NCI-H2107 treated with DMSO at 0.1 percent for 48 hours (cell line): ENCODE measurements at regions not wholly inside any gene's neighbourhood (a gene's known extent, or its start where the extent isn't known, plus 50 kb on each side); places are given as distances from the start of the nearest gene placed in this dataset.
"Not testable (repeated sequence)": the region's sequence is repeated elsewhere in the genome, so short reads cannot be mapped to it uniquely, and the experiment has no call there.

ENCODE experiments used
- DNase-seq: peaks from one replicate; lab custom pipeline; 2025; ENCODE audit not compliant: unreplicated experiment; lab: John Stamatoyannopoulos, UW

DNA sequence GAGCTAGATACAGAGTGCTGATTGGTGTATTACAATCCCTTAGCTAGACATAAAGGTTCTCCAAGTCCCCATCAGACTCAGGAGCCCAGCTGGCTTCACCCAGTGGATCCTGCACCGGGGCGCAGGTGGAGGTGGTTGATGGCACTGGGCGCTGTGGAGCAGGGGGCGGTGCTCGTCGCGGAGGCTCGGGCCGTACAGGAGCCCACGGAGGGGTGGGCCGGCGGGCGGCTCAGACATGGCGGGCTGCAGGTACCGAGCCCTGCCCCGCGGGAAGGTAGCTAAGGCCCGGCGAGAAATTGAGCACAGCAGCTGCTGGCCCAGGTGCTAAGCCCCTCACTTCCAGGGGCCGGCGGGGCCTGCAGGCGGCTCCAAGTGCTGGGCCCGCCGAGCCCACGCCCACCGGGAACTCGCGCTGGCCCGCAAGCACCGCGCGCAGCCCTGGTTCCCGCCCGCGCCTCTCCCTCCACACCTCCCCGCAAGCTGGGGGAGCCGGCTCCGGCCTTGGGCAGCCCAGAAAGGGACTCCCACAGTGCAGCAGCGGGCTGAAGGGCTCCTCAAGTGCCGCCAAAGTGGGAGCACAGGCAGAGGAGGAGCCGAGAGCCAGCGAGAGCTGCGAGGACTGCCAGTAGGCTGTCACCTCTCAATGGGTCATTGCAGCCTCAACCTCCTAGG is 96.4 kb upstream of the MYO10 start:
- DNase-seq = not testable (repeated sequence)

DNA sequence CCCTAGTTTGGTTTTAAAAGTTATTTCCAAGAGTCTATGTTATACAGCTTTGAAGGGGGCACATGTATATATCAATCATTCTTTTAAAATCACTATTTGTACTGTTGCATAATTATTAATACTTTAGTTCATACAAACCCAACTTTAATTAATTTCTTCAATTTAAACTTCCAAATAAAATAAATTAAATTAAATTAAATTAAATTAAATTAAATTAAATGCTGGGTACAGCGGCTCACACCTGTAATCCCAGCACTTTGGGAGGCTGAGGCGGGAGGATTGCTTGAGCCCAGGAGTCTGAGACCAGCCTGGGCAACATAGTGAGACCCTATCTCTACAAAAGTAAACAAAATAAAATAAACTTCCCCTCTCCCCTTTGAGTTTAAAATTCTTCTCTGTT is 98.9 kb upstream of the MYO10 start:
- not testable (repeated sequence) for DNase-seq

DNA sequence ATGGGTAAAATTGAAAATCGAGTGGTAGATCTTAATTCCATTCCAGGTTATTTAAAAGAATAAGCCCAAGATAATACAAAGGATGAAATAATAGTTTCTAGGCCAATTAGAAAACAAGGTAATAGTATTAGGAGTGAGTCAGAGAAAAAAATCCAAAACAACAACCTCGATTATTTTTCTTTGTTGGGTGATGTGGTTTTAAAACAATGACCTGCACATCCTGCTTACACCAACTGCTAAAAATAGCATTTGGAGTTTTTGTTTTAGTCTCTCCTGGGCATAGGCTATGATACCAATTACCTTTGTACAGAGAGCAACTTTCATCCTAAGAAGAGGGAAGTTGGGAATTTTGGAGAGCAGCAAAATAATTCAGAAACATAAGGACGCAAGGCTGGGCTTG is 101.7 kb upstream of the MYO10 start:
- no peak for DNase-seq

DNA sequence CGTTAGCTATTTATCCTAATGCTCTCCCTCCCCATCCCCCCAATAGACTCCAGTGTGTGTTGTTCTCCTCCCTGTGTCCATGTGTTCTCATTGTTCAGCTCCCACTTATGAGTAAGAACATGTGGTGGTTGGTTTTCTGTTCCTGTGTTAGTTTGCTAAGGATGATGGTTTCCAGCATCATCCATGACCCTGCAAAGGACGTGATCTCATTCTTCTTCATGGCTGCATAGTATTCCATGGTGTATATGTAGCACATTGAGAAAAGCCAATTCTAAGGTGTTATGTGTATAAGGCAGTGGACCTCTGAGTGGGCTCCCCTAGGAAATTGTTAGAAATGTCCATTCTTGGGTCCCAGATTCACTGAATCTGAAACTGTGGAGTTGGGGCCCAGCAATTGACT is 103.1 kb upstream of the MYO10 start:
- DNase-seq = no peak

DNA sequence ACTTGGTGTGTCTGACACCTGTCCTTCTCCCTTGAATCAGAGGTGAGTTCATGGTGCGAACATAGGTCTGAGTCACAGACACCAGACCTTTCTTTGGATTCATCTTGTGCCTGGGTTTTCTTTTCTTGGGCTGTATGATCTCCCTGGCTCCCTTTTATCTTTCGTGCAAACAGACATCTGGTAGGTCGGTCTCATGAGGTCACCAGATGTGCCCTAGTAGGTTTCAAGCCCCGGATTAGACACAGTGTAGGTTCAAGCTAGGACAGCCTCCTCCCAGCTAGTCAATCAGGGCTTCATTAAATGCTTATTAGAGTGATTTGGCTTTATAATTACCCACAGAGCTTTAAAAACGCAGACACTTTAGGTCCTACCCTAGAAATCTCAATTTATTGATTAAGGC is 106.0 kb upstream of the MYO10 start:
- DNase-seq = no peak

DNA sequence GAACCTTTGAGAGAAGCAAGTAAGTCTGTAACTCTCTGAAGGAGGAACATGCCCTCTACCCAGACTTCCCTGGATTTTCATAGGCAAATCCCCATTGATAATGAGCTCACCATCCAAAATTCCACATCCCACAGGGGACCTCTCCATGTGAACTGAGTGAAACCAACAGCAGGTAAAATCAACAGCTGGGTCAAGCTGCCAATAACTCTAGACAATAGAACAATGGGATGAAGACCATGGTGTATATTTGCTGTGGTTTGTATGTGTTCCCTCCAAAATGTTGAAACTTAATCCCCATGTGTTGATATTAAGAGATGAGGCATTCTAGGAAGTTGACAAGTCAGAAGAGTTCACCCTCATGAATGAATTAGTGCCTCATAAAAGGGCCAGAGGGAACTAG is 110.2 kb upstream of the MYO10 start:
- no peak for DNase-seq

DNA sequence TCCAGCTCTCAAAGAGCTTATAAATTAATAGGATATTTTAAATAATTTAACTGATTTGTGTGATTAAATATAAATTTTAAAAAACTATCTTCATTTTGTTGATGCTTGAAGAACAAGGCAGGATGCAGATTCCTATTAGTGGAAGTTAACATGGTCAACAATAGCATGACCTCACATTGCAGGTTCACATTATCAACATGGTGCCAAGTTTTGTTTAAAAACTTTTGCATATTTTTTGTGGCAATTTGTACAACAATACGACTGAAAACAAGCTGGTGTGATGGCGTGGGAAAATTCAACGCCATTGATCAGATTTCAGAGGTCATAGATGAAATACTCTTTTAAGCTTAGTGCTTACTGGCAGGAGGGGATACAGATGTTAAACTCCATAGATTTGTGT is 114.1 kb upstream of the MYO10 start:
- DNase-seq = no peak

DNA sequence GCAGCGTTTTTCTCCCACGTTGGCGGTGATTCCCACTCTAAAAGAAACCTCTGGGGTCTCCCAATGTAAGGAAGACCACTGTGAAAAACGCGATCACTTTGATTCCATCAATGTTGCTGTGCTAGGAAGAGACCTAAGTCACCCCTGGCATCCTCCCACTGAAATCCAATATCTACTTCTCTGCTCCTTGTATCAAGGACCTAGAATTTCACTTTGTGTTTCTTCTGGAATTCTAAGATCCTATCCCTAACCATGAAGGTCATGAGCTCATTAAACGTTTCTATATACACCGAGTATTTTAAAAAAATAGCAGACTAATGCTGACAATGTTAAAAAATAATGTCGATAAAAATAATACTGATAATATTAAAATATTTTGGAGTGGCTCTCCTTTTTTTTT is 118.8 kb upstream of the MYO10 start:
- DNase-seq = no peak

DNA sequence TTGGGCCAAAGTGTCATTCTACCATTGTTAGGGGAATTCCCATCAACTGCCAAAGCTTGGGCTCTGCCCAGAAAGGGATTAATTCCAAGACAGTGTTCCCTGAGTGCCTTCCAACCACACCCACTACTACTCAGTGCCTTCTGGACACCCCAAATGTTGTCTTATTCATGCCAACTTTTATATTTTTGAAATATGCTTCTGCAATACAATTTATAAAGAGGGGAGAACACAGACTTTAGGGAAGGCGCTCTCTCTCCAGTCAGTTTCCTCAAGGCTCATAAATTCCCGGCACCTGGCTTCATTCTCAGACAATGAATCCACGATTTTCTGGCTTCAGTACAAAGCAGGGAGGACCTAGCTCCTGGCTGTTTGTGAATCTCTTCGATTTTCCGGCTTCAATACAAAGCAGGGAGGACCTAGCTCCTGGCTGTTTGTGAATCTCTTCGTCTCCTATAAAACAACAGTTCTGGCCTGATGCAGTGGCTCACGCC is 120.1 kb upstream of the MYO10 start:
- DNase-seq = no peak

DNA sequence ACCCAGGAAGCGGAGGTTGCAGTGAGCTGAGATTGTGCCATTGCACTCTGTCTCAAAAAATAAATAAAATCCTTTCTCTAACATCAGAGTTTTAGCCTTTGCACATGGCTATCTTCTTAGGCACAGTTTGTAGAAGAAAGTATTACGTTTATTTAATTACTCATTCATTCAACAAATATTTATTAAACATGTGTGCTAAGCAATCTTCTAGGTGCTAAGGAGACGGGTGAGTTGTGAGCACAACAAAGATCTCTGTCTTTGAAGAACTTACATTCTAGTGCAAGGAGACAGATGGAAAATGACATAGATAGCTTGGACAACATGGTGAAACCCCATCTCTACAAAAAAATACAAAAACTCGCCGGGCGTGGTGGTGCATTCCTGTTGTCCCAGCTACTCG is 122.3 kb upstream of the MYO10 start:
- no peak for DNase-seq

DNA sequence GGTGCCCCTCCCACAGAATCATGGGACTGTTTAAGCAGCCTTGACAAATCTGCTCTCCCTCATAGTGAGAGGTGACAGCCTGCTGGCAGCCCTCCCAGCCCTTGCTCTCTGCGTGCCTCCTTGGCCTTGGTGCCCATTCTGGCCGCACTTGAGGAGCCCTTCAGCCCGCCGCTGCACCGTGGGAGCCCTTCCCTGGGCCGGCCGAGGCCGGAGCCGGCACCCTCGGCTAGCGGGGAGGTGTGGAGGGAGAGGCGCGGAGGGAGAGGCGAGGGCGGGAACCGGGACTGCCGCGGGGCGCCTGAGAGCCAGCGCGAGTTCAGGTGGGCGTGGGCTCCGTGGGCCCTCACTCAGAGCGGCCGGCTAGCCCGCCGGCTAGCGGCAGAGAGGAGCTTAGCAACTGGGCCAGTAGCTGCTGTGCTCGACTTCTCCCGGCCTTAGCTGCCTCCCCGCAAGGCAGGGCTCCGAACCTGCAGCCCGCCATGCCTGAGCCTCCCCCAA is 125.9 kb upstream of the MYO10 start:
- DNase-seq = no peak

DNA sequence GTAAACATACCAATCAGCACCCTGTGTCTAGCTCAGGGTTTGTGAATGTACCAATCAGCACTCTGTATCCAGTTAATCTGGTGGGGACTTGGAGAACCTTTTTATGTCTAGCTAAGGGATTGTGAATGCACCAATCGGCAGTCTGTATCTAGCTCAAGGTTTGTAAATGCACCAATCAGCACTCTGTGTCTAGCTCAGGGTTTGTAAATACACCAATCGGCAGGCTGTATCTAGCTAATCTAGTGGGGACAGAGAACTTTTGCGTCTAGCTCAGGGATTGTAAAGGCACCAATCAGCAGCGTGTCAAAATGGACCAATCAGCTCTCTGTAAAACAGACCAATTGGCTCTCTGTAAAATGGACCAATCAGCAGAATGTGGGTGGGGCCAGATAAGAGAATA is 126.7 kb upstream of the MYO10 start:
- DNase-seq = not testable (repeated sequence)

DNA sequence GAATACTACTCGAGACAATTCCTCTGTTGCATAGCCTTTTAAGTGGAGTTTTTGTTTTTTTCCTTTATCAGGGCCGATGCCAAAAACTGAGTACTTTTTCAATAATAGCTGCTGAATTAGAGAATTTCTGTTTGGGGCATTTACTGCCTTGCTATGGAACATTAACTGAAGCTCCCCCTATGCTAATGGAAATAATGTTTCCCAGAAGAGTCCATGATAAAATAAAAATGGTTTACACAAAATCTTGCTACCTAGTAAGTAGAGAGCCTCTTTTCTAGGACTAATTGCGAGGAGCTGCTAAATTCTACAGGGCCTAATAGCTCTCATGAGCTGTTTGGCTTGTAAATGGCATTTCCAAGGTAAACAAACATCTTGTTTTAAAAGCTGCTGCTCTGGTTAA is 128.2 kb upstream of the MYO10 start:
- no peak for DNase-seq

DNA sequence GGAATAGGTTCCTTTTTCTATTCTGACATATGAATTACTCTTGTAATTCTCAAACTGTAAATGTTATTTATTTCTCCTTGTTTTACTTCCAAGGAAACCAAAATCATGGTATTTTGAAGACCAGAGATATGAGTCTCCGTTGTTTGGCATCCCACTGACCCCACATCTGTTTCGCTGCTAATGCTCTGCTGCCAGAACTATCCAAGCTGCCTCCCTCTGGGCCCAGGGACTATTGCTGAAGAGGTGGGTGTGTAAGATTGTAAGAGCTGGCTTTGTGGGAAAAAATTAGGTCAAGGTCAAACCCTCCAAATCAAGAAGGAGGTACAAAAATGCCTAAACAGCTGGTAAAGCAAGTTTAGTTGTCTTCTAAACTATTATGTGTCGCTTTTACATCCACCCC is 129.4 kb upstream of the MYO10 start:
- no peak for DNase-seq

DNA sequence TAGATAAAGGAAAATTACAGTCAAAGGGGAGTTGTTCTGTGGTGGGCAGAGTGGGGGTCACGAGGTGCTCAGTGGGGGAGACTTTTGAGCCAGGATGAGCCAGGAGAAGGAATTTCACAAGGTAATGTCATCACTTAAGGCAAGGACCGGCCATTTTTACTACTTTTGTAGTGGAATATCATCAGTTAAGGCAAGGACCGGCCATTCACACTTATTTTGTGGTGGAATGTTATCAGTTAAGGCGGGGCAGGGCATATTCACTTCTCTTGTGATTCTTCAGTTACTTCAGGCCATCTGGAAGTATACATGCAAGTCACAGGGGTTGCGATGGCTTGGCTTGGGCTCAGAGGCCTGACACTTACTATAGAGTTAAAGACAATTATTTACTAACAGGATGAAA is 129.9 kb upstream of the MYO10 start:
- DNase-seq = not testable (repeated sequence)

DNA sequence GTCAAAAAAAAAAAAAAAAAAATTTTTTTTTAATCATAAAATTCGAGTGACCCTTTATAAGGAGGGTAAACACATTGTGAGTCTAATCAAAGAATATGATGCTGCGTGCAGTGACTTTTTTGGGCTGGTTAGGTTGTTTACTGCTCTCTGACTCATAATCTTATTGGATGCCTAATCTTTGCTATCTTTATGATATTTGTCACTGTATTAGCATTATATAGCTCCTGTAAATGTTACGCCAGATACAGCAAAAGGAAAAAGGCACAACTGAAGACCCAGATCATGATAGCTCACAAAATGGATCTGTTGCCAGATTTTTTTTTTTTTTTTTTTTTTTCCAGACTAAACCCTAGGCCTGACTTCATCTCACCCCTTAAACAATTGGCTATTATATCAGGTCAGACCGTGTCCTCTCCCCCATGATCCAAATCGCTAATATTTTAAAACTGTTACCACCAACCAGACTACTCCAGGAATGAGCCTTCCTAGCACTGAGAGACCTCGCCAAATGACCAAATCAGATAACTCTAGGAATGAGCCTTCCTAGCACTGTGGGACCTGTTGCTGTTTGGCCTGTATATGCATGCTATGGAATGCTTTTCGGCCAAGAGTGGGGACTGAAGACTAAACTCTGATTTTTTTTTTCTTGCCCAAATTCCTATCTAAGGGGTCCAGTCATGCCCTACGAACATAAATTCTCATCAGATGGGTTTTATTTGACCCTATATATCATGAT is 131.7 kb upstream of the MYO10 start:
- DNase-seq = no peak

DNA sequence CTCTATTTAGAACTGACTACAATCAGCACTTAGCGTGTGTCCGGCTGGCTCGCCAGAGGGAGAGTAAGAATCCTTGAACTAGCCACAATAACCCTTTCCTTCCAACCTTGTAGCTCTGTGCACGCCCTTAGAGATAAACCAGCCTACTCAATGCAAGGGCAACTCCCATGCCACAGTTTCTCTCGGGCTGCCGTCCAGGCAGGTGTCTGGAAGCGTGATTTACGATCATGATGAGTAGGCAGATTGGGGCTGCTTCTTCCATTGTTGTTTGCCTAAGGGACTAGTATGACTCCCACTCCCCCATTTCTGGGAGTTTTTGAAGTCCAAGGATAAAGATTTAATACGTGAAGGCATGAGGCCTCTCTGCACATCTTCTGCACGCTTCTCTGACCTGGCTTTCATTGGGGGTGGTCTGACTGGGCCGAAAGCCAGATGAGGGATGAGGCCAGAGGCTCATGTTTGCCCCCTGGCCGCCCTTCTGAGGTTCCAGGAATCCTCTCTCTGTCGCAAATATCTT is 134.0 kb upstream of the MYO10 start:
- DNase-seq = no peak

DNA sequence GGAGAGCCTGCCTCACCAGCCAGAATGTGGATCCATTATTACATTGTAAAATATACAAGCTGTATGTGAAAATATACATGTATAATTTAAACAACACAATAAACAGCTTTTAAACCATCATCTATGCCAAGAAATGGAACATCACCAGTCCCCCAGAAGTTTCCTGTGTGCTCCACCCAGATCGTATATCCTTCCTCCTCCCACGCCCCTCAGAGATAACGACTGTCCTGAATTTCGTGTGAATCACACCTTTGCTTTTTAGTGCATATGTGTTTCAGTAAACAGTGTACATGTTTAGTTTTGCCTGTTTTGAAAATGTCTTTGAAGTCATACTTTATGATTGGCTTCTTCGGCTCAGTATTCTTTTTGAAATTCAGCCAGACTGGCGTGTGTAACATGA is 134.6 kb upstream of the MYO10 start:
- no peak for DNase-seq

DNA sequence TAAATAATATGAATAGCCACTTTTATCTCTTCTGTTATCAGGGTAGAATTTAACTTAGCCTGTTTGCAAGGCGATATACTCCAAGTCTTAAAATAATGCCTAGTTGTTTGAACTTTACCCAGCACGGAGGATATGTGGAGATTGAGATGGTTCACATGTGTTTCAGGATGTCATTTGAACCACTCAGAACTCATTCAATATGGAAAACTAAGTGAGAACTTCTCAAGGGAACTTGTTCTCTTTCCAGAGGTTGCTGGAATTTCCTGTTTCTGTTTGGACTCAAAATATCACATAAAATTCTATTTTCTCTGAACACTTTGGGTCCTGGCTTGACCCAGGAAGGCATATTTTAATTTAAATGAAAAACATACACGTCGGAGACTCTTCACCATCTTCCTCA is 139.1 kb upstream of the MYO10 start:
- DNase-seq = no peak

DNA sequence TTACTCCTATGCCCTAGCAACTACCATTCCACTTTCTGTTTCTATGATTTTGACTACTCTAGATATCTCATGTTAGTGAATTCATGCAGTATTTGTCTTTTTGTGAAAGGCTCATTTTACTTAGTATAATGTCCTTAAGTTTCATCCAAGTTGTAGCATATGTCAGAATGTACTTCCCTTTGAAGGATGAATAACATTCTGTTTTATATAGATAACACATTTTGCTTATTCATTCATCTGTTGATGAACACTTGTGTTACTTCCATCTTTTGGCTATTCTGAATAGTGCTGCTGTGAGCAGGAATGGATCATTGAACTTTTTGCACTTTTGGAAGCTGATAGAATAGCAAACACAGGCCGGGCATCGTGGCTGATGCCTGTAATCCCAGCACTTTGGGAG is 140.2 kb upstream of the MYO10 start:
- no peak for DNase-seq

DNA sequence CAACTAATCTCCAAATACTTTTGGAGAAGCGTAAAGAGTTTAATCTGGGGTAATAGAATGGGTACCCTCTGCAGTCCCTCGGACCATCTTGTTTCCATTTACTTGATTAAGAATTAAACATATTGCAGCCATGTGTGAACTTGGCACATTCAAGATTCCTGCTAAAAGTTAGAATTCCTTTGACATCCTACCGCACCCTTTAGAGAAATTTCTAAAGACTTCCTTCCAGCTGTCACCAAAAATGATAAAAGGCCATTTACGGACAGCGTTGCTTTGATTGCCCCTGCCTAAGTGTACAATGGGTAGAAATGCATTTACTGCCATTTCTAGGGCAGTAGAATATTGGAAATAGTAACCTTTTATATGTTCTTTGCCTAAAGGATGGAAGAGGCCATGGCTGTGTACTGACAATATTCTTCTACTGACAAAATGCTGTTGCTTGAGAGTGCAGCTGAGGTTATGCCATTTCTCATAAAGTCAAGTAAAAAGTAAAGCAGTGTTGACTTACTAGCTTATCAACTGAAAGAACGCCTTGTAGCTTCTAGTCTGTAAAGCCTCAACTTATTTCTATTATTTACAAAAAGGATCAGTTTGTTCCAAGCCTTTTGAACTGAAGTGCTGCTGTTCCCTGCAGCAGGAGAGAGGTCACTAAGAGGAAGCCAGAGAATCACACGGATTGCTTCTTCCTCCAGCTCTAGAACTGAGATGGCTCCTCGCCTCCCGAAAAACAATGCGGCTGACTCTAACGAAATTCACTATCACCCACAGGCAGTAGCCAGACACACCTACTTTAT is 139.8 kb upstream of the BASP1 start:
- no peak for DNase-seq

DNA sequence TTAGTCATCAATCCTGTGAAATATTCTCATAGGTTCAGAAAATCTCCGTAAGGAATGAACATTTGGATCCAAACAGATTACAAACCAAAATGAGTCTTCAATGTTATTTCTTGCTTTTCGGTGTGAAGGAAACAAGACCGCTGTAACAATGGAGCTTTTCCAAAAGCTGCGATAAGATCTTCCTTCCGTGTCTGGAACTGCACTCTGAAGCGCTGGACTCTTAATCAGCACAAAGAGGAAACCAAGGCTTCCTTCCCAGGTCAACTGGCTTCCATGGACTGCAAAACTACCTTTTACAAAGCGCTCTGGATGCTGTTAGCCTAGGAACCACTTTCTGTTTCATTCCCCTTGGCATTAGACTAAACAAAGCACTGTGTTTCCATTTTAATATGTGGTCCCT is 137.9 kb upstream of the BASP1 start:
- no peak for DNase-seq
